B cell (primary cell): ENCODE measurements at regions not wholly inside any gene's neighbourhood (a gene's known extent, or its start where the extent isn't known, plus 50 kb on each side); places are given as distances from the start of the nearest gene placed in this dataset.
"Not testable (repeated sequence)": the region's sequence is repeated elsewhere in the genome, so short reads cannot be mapped to it uniquely, and the experiment has no call there.

Experiments used
- EZH2 ChIP-seq: IDR thresholded peaks from 2 replicates; pipeline ENCODE4 v1.6.1; 2012; ENCODE audit warnings: borderline replicate concordance, low read depth, mild to moderate bottlenecking, moderate library complexity, low read length; ENCODE audit not compliant: insufficient read depth, poor library complexity, severe bottlenecking
- TF ChIP-seq, protein P1 (sequence below): fragments of 200-600 bp; IDR thresholded peaks from one replicate; pipeline ENCODE4 v1.8.0; 2022; ENCODE audit warnings: antibody characterized with exemption, mild to moderate bottlenecking

DNA sequence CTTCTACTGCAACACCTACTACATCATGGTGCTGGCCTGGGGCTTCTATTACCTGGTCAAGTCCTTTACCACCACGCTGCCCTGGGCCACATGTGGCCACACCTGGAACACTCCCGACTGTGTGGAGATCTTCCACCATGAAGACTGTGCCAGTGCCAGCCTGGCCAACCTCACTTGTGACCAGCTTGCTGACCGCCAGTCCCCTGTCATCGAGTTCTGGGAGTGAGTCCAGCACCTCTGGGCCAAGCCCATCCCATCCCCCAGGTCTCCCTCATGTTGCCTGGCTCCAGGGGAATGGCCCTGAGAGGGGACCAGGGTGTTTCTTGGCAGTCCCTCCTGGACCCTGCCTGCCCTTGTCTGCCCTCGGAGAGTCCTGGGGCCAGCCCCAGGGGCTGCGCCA is 519.4 kb downstream of the TP53TG3F start:
- TF ChIP-seq EZH2: not testable (repeated sequence)
- TF ChIP-seq, protein P1, sequence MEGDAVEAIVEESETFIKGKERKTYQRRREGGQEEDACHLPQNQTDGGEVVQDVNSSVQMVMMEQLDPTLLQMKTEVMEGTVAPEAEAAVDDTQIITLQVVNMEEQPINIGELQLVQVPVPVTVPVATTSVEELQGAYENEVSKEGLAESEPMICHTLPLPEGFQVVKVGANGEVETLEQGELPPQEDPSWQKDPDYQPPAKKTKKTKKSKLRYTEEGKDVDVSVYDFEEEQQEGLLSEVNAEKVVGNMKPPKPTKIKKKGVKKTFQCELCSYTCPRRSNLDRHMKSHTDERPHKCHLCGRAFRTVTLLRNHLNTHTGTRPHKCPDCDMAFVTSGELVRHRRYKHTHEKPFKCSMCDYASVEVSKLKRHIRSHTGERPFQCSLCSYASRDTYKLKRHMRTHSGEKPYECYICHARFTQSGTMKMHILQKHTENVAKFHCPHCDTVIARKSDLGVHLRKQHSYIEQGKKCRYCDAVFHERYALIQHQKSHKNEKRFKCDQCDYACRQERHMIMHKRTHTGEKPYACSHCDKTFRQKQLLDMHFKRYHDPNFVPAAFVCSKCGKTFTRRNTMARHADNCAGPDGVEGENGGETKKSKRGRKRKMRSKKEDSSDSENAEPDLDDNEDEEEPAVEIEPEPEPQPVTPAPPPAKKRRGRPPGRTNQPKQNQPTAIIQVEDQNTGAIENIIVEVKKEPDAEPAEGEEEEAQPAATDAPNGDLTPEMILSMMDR: not testable (repeated sequence)
